PC-9 (cell line): ENCODE measurements at regions not wholly inside any gene's neighbourhood (a gene's known extent, or its start where the extent isn't known, plus 50 kb on each side); places are given as distances from the start of the nearest gene placed in this dataset.

ENCODE experiments used
- BruUV-seq: library from RNA; stranded (reverse); fragments of 400-500 nt; replicated peaks from 2 replicates; lab custom pipeline; 2021; lab: Mats Ljungman, UMichigan
- CTCF ChIA-PET: fragments of 300-600 bp; sonication (Branson Sonifier 250); formaldehyde crosslinking; loops from one replicate; lab custom pipeline; 2022; ENCODE audit warnings: antibody characterized with exemption; lab: Charles Lee
- POLR2A ChIA-PET: fragments of 300-600 bp; sonication (Branson Sonifier 250); formaldehyde crosslinking; loops from one replicate; lab custom pipeline; 2022; ENCODE audit warnings: antibody characterized with exemption; ENCODE audit not compliant: unreplicated experiment; lab: Charles Lee
- DNase-seq, 2 experiments: peaks; one replicate each; pipeline versions ENCODE4 v3.0.0 to v3.0.0-alpha.2; 2015 to 2022; ENCODE audit warnings: mixed read lengths in 1 of 2
- H2AFZ ChIP-seq: fragments of 200-600 bp; sonication (generic); 2 replicates; pipeline ENCODE4 v1.8.1; 2017; ENCODE audit warnings: antibody characterized with exemption
- H3F3A ChIP-seq: fragments of 200-600 bp; sonication (generic); 2 replicates; pipeline ENCODE4 v1.8.1; 2017; ENCODE audit warnings: antibody characterized with exemption, mild to moderate bottlenecking, low read depth; ENCODE audit not compliant: insufficient read depth
- H3K27ac ChIP-seq: fragments of 200-600 bp; sonication (generic); 2 replicates; pipeline ENCODE4 v1.6.1; 2016; ENCODE audit warnings: mixed run types
- H3K27me3 ChIP-seq: fragments of 200-600 bp; sonication (generic); 2 replicates; pipeline ENCODE4 v1.6.1; 2016; ENCODE audit warnings: low read depth, mixed run types; ENCODE audit not compliant: insufficient read depth
- H3K36me3 ChIP-seq: fragments of 200-600 bp; sonication (generic); 2 replicates; pipeline ENCODE4 v1.6.1; 2016; ENCODE audit warnings: low read depth, mixed run types
- H3K4me1 ChIP-seq: fragments of 200-600 bp; sonication (generic); replicated peaks from 2 replicates; pipeline ENCODE4 v1.6.1; 2016; ENCODE audit warnings: mixed run types; ENCODE audit not compliant: insufficient read depth
- H3K4me2 ChIP-seq: fragments of 200-600 bp; sonication (generic); 2 replicates; pipeline ENCODE4 v1.6.1; 2017; ENCODE audit warnings: mixed run types
- H3K4me3 ChIP-seq: fragments of 200-600 bp; sonication (generic); 2 replicates; pipeline ENCODE4 v1.6.1; 2016; ENCODE audit warnings: mixed run types
- H3K79me2 ChIP-seq: fragments of 200-600 bp; sonication (generic); 2 replicates; pipeline ENCODE4 v1.6.1; 2017; ENCODE audit warnings: low read depth, mixed run types
- H3K9me2 ChIP-seq: fragments of 200-600 bp; sonication (generic); 2 replicates; pipeline ENCODE4 v1.8.1; 2017; ENCODE audit warnings: mild to moderate bottlenecking; ENCODE audit not compliant: insufficient read depth
- H3K9me3 ChIP-seq: fragments of 200-600 bp; sonication (generic); 2 replicates; pipeline ENCODE4 v1.8.1; 2016; ENCODE audit warnings: low read depth; ENCODE audit not compliant: insufficient read depth
- H4K20me1 ChIP-seq: fragments of 200-600 bp; sonication (generic); 2 replicates; pipeline ENCODE4 v1.8.1; 2017; ENCODE audit not compliant: insufficient read depth
- CTCF ChIP-seq: fragments of 200-600 bp; sonication (generic); conservative IDR thresholded peaks from 2 replicates; pipeline ENCODE4 v1.6.1; 2017; ENCODE audit warnings: mixed run types, antibody characterized with exemption, mild to moderate bottlenecking, moderate library complexity
- EZH2 ChIP-seq: fragments of 200-600 bp; sonication (generic); IDR thresholded peaks from 2 replicates; pipeline ENCODE4 v1.8.0; 2017; ENCODE audit warnings: antibody characterized with exemption, low read depth
- intact Hi-C: fragments of 100-400 bp; cut with micrococcal nuclease; formaldehyde crosslinking; loops from one replicate; pipeline ENCODE4 v1.10.0; 2022; ENCODE audit not compliant: unreplicated experiment

- peaks cover 8% of the 10 kb centered on the region; the same call in 1 of the 2 replicates for H4K20me1 ChIP-seq
- H3K36me3 ChIP-seq: no peaks in the 10 kb centered on the region
- H3K9me3 ChIP-seq: no peaks in the 10 kb centered on the region
- intact Hi-C loops: no loop called here
- no peak for DNase-seq
- H3K9me2 ChIP-seq: no peaks in the 10 kb centered on the region
- H3K79me2 ChIP-seq: no peaks in the 10 kb centered on the region
- BruUV-seq: no TSS peak
- no peak overlapping the region for H3K4me3 ChIP-seq
- H3K4me1 ChIP-seq: no peaks in the 10 kb centered on the region
- H3F3A ChIP-seq: no peaks in the 10 kb centered on the region
- H3K4me2 ChIP-seq: no peak overlapping the region
- H2AFZ ChIP-seq: no peak overlapping the region
- CTCF ChIA-PET: no interaction called here
- no peaks in the 10 kb centered on the region for H3K27me3 ChIP-seq
- no peak for TF ChIP-seq CTCF
- no peak overlapping the region for H3K27ac ChIP-seq
- POLR2A ChIA-PET: no interaction called here
Observed at GRCh38 chr22:25369041-25369440, 149.6 kb downstream of the CRYBB2 start.

- H3K4me3 ChIP-seq: no peak overlapping the region
- no peak overlapping the region for H3K4me2 ChIP-seq
- H2AFZ ChIP-seq: no peak overlapping the region
- DNase-seq: no peak
- H3K9me2 ChIP-seq: no peaks in the 10 kb centered on the region
- TF ChIP-seq CTCF (no peak), EZH2 (no peak)
- H3K4me1 ChIP-seq: no peaks in the 10 kb centered on the region
- no peaks in the 10 kb centered on the region for H3F3A ChIP-seq
- no peaks in the 10 kb centered on the region for H3K36me3 ChIP-seq
- peaks cover 4% of the 10 kb centered on the region; the same call in 1 of the 2 replicates for H4K20me1 ChIP-seq
- H3K79me2 ChIP-seq: no peaks in the 10 kb centered on the region
- ChIA-PET POLR2A (no interaction called here), CTCF (no interaction called here)
- no peaks in the 10 kb centered on the region for H3K9me3 ChIP-seq
- H3K27ac ChIP-seq: no peak overlapping the region
- H3K27me3 ChIP-seq: no peaks in the 10 kb centered on the region
- intact Hi-C loops: no loop called here
- BruUV-seq: no TSS peak
Observed at GRCh38 chr22:25370322-25370721, 150.9 kb downstream of the CRYBB2 start.

- H3K36me3 ChIP-seq: no peaks in the 10 kb centered on the region
- intact Hi-C loops: no loop called here
- H3K9me2 ChIP-seq: no peaks in the 10 kb centered on the region
- H3K4me1 ChIP-seq: no peaks in the 10 kb centered on the region
- no peaks in the 10 kb centered on the region for H3F3A ChIP-seq
- ChIA-PET POLR2A (no interaction called here), CTCF (interaction anchor here (0.7 kb wide), 1 partner anchor 407 kb away, joined by 5 read pairs; no protein-coding TSS in a partner anchor)
- no peak for TF ChIP-seq EZH2
- no peak for TF ChIP-seq CTCF
- H3K4me2 ChIP-seq: no peak overlapping the region
- no peaks in the 10 kb centered on the region for H3K9me3 ChIP-seq
- no peak overlapping the region for H3K27ac ChIP-seq
- H3K79me2 ChIP-seq: no peaks in the 10 kb centered on the region
- H4K20me1 ChIP-seq: 0 out of 2 replicates have a peak, but pooled peaks cover 4% of the 10 kb centered on the region
- H3K27me3 ChIP-seq: no peaks in the 10 kb centered on the region
- H2AFZ ChIP-seq: no peak overlapping the region
- H3K4me3 ChIP-seq: no peak overlapping the region
- no peak for DNase-seq
- BruUV-seq: no TSS peak
Observed at GRCh38 chr22:25372000-25372595, 152.7 kb downstream of the CRYBB2 start.
